Tibial nerve (tissue), 4 donors: ENCODE measurements at regions not wholly inside any gene's neighbourhood (a gene's known extent, or its start where the extent isn't known, plus 50 kb on each side); places are given as distances from the start of the nearest gene placed in this dataset.

Experiments
- DNase-seq, 2 donors: peaks; one replicate each; pipeline ENCODE4 v3.0.0-alpha.2; 2019; ENCODE audit warnings: low spot score in 2 of 2
- H3K27ac ChIP-seq, 4 donors: fragments of 200-600 bp; sonication (generic) in 3 of 4; one replicate each; pipeline ENCODE4 v1.5.1; 2017 to 2019; ENCODE audit warnings: mild to moderate bottlenecking in 1 of 4
- H3K27me3 ChIP-seq, 2 donors: fragments of 200-600 bp; sonication (generic) in 1 of 2; one replicate each; pipeline versions ENCODE4 v1.5.1 to v1.6.0; 2017 to 2019
- H3K36me3 ChIP-seq, 3 donors: fragments of 200-600 bp; sonication (generic); one replicate each; pipeline ENCODE4 v1.5.1; 2018 to 2019
- H3K4me1 ChIP-seq, 4 donors: fragments of 200-600 bp; sonication (generic) in 3 of 4; one replicate each; pipeline ENCODE4 v1.5.1; 2017 to 2019
- H3K4me3 ChIP-seq, 4 donors: fragments of 200-600 bp; sonication (generic) in 3 of 4; one replicate each; pipeline ENCODE4 v1.5.1; 2017 to 2019; ENCODE audit warnings: mild to moderate bottlenecking in 1 of 4, moderate library complexity in 1 of 4
- H3K9me3 ChIP-seq, 4 donors: fragments of 200-600 bp; sonication (generic) in 3 of 4; one replicate each; pipeline ENCODE4 v1.5.1; 2017 to 2019
- EP300 ChIP-seq, 2 donors: sonication (generic); formaldehyde crosslinking; IDR thresholded peaks; one replicate each; pipeline ENCODE4 v1.6.1; 2017; ENCODE audit warnings: antibody characterized with exemption in 2 of 2, mild to moderate bottlenecking in 1 of 2
- POLR2A ChIP-seq, 2 donors: fragments of 450-650 bp; IDR thresholded peaks; one replicate each; pipeline ENCODE4 v1.6.1; 2017; ENCODE audit warnings: antibody characterized with exemption in 2 of 2, mild to moderate bottlenecking in 2 of 2, moderate library complexity in 2 of 2
- WGBS, 2 donors: methylation state at CpG; one replicate each; pipeline ENCODE4 v1.1.5; 2018; 5-methylcytosine and 5-hydroxymethylcytosine counted together
- TF ChIP-seq, protein P1 (sequence below), 5 experiments: fragments of 200-600 bp in 3 of 5; fragments of 450-650 bp in 2 of 5; sonication (generic) in 3 of 5; IDR thresholded peaks; one replicate each; pipeline ENCODE4 v1.5.1; 2016 to 2019; ENCODE audit warnings: antibody characterized with exemption in 5 of 5, mild to moderate bottlenecking in 3 of 5, moderate library complexity in 2 of 5

DNA sequence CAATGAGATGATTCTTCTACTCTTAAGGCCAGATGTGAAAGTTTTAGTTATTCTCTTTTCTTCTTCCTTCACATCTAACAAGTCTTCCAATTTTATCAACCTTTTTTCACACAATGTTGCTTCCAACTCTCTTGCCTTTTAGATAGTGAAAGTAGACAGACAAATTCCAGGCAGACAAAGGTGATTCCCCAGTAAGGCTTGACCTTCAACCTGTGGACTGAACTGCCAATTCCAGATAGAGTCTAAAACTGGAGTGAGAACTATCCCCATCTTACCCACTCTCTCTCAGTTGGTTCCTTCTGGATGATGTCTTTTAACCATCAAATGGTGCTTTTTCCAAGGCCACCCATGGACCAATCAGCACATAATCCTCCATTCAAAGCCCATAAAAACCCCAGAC lies 159.0 kb downstream of the NSUN3 start:
- H3K4me1 ChIP-seq, result peaks cover 0 to 11% (median 0%) of the 10 kb centered on the region in 4 donors
- no peak for DNase-seq
- H3K27ac ChIP-seq, result no peak overlapping the region
- TF ChIP-seq EP300 (IDR thresholded peaks at IDR 0.05) (no peak), POLR2A (IDR thresholded peaks at IDR 0.05) (no peak)
- TF ChIP-seq, protein P1, sequence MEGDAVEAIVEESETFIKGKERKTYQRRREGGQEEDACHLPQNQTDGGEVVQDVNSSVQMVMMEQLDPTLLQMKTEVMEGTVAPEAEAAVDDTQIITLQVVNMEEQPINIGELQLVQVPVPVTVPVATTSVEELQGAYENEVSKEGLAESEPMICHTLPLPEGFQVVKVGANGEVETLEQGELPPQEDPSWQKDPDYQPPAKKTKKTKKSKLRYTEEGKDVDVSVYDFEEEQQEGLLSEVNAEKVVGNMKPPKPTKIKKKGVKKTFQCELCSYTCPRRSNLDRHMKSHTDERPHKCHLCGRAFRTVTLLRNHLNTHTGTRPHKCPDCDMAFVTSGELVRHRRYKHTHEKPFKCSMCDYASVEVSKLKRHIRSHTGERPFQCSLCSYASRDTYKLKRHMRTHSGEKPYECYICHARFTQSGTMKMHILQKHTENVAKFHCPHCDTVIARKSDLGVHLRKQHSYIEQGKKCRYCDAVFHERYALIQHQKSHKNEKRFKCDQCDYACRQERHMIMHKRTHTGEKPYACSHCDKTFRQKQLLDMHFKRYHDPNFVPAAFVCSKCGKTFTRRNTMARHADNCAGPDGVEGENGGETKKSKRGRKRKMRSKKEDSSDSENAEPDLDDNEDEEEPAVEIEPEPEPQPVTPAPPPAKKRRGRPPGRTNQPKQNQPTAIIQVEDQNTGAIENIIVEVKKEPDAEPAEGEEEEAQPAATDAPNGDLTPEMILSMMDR (IDR thresholded peaks at IDR 0.05), result no peak
- no peak overlapping the region for H3K4me3 ChIP-seq
- peaks cover 0 to 15% (median 0%) of the 10 kb centered on the region in 4 donors for H3K9me3 ChIP-seq
- no peaks in the 10 kb centered on the region for H3K27me3 ChIP-seq
- H3K36me3 ChIP-seq, result no peaks in the 10 kb centered on the region

DNA sequence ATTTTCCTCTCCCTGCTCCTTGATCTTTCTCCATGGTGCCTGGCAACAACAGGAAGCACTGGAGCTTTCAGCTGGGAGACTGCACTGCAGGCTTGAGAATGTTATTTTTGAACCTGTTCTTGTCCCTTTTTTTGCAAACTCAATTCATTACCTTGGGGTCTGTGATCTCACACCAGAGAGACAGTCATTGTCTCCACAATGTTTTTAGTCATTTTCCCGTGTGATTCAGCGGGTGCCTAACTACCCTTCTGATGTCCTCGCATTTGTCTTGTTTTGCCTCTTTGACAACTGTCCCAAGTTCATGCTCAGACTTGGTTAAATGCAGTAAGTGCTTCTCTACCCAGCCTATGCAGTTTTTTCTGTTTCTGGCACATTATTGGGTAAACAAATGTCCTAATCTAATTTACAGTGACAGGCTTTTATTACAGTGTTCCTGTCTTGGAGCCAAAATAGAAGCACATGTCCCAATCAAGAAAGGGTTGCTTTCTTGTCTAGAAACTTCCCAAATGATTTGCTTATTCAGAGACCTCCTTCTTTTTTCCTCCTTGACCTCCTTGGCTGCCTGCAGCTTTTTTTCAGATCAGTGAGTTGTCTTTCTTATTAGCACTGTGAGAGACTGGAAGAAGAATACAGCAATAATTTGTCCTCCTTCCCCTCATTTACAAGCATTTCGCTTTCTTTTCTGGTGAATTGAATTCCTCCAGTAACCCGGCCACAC lies 162.4 kb downstream of the NSUN3 start:
- TF ChIP-seq EP300 (IDR thresholded peaks at IDR 0.05) (no peak), POLR2A (IDR thresholded peaks at IDR 0.05) (no peak)
- TF ChIP-seq, protein P1 (IDR thresholded peaks at IDR 0.05), result no peak
- no peaks in the 10 kb centered on the region for H3K36me3 ChIP-seq
- peaks cover 0 to 15% (median 0%) of the 10 kb centered on the region in 4 donors for H3K9me3 ChIP-seq
- H3K4me3 ChIP-seq, result no peak overlapping the region
- DNase-seq, result no peak
- H3K27ac ChIP-seq, result no peak overlapping the region
- H3K27me3 ChIP-seq, result no peaks in the 10 kb centered on the region
- peaks cover 0 to 11% (median 0%) of the 10 kb centered on the region in 4 donors for H3K4me1 ChIP-seq
- 49% methylated on average over 5 of the region's 5 CpGs for WGBS, 2 donors

GRCh38 chr3:94226078-94226477 lies 163.2 kb downstream of the NSUN3 start:
- H3K9me3 ChIP-seq, result peaks cover 0 to 15% (median 0%) of the 10 kb centered on the region in 4 donors

DNA sequence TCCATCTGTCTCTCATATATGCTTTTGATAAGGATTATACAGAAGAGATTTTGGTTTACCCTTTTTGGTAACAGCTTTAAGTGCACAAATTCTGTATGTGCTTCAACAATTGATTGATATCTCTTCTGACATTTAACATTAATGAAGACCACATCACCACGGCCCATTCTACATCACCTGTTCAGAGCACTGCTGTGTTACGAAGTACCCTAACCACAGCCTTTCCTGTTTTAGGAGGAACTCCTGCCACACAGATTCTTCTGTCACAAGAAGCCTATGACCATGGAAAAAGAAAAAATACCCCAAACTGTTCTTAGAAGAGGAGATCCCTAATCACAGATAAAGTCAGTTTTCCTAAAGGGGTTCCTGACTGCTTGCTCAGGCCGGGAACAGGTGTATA lies 170.1 kb downstream of the NSUN3 start:
- 79 to 82% methylated on average over 3 of the region's 3 CpGs for WGBS, 2 donors
- Histone ChIP-seq H3K27me3 (no peaks in the 10 kb centered on the region), H3K4me1 (no peaks in the 10 kb centered on the region), H3K4me3 (no peak overlapping the region), H3K36me3 (no peaks in the 10 kb centered on the region), H3K27ac (no peak overlapping the region), H3K9me3 (peaks cover 0 to 15% (median 0%) of the 10 kb centered on the region in 4 donors)
- no peak for TF ChIP-seq POLR2A (IDR thresholded peaks at IDR 0.05)
- no peak for TF ChIP-seq EP300 (IDR thresholded peaks at IDR 0.05)
- TF ChIP-seq, protein P1 (IDR thresholded peaks at IDR 0.05), result no peak
- DNase-seq, result no peak

More at GRCh38 chr3:94226078-94226477, 163.2 kb downstream of the NSUN3 start:
- H3K27me3 ChIP-seq, result no peaks in the 10 kb centered on the region
- no peak overlapping the region for H3K27ac ChIP-seq
- TF ChIP-seq, protein P1 (IDR thresholded peaks at IDR 0.05), result no peak
- TF ChIP-seq EP300 (IDR thresholded peaks at IDR 0.05) (no peak), POLR2A (IDR thresholded peaks at IDR 0.05) (no peak)
- no peaks in the 10 kb centered on the region for H3K36me3 ChIP-seq
- no peak overlapping the region for H3K4me3 ChIP-seq
- peaks cover 0 to 11% (median 0%) of the 10 kb centered on the region in 4 donors for H3K4me1 ChIP-seq
- DNase-seq, result no peak
- 33 to 47% methylated on average over 4 of the region's 4 CpGs for WGBS, 2 donors

- WGBS, 2 donors, result 5 to 13% methylated on average over 4 of the region's 4 CpGs
- H3K4me1 ChIP-seq, result no peaks in the 10 kb centered on the region
- H3K36me3 ChIP-seq, result no peaks in the 10 kb centered on the region
- no peaks in the 10 kb centered on the region for H3K27me3 ChIP-seq
- no peak overlapping the region for H3K27ac ChIP-seq
- DNase-seq, result peak in 1 of 2 donors; percentile 16
- H3K4me3 ChIP-seq, result no peak overlapping the region
- H3K9me3 ChIP-seq, result peaks cover 0 to 15% (median 0%) of the 10 kb centered on the region in 4 donors
- TF ChIP-seq POLR2A (IDR thresholded peaks at IDR 0.05) (no peak), EP300 (IDR thresholded peaks at IDR 0.05) (no peak)
- TF ChIP-seq, protein P1 (IDR thresholded peaks at IDR 0.05), result peak; percentile 22 to 60 (median 30)
These were observed 171.4 kb downstream of the NSUN3 start for GRCh38 chr3:94234177-94234788.
